K562 (cell line): ENCODE measurements at regions not wholly inside any gene's neighbourhood (a gene's known extent, or its start where the extent isn't known, plus 50 kb on each side); places are given as distances from the start of the nearest gene placed in this dataset.

Source experiments
- ATAC-seq: fragments of 200-7000 bp; cut with Tn5 transposase; 3 replicates; pipeline ENCODE4 v1.9.1; 2020; ENCODE audit warnings: moderate library complexity
- BruUV-seq: library from RNA; stranded (reverse); fragments of 400-500 nt; replicated peaks from 2 replicates; lab custom pipeline; 2021; lab: Mats Ljungman, UMichigan
- CTCF ChIA-PET: fragments of 300-600 bp; formaldehyde crosslinking; extraction: SDS; loops from one replicate; lab custom pipeline; 2021; ENCODE audit warnings: low intra/inter-chr PET ratio; lab: Yijun Ruan, JAX
- POLR2A ChIA-PET: fragments of 300-600, 350-650 bp; sonication (Branson Sonifier 250); formaldehyde crosslinking; extraction: SDS; loops from one replicate; lab custom pipeline; 2021; ENCODE audit warnings: antibody characterized with exemption, inconsistent platforms; lab: Yijun Ruan, JAX
- DNase-seq, 4 experiments: peaks; one replicate each; pipeline versions ENCODE4 v3.0.0 to v3.0.0-alpha.2; 2011 to 2018; ENCODE audit warnings: low spot score in 3 of 4, mixed read lengths in 3 of 4; ENCODE audit errors: extremely low read depth in 1 of 4
- FAIRE-seq: peaks from 2 replicates; lab custom pipeline; 2011; peaks lifted over from hg19 to GRCh38; lab: Jason Lieb, UNC
- H2AFZ ChIP-seq: 2 replicates; pipeline ENCODE4 v1.6.0; 2011; ENCODE audit warnings: low read depth, low read length, control low read depth, inconsistent platforms
- H3K27ac ChIP-seq: fragments of 200-600 bp; 3 replicates; pipeline ENCODE4 v1.8.0; 2011; ENCODE audit warnings: low read depth, mild to moderate bottlenecking, control low read depth, inconsistent platforms, low read length, moderate library complexity, mixed read lengths; ENCODE audit errors: extremely low read depth
- H3K27me3 ChIP-seq, 2 experiments: fragments of 300-600 bp in 1 of 2; 2 replicates in 1 of 2; 3 replicates in 1 of 2; pipeline versions ENCODE4 v1.6.0 to v1.8.0; 2011; ENCODE audit warnings: inconsistent platforms in 2 of 2, low read length in 2 of 2, mild to moderate bottlenecking in 1 of 2, mixed read lengths in 1 of 2, moderate library complexity in 1 of 2; ENCODE audit not compliant: control insufficient read depth in 2 of 2, insufficient read depth in 2 of 2
- H3K36me3 ChIP-seq: fragments of 300-600 bp; 3 replicates; pipeline ENCODE4 v1.8.0; 2011; ENCODE audit warnings: mild to moderate bottlenecking, low read length, inconsistent platforms; ENCODE audit not compliant: control insufficient read depth, insufficient read depth
- H3K4me1 ChIP-seq, 2 experiments: fragments of 200-600 bp in 1 of 2; replicated peaks in 1 of 2; 2 replicates in 1 of 2; 3 replicates in 1 of 2; pipeline versions ENCODE4 v1.5.1 to v1.8.0; 2011; ENCODE audit warnings: inconsistent platforms in 2 of 2, low read length in 2 of 2, mild to moderate bottlenecking in 1 of 2, mixed read lengths in 1 of 2, moderate library complexity in 1 of 2; ENCODE audit not compliant: control insufficient read depth in 2 of 2, insufficient read depth in 2 of 2
- H3K4me2 ChIP-seq: 2 replicates; pipeline ENCODE4 v1.6.1; 2011; ENCODE audit warnings: low read length, control low read depth, inconsistent platforms, mixed read lengths; ENCODE audit not compliant: insufficient read depth
- H3K4me3 ChIP-seq: fragments of 200-600 bp; sonication (generic), shearing (Covaris generic); 2 replicates; pipeline ENCODE4 v1.5.1; 2016; ENCODE audit warnings: control low read depth, inconsistent platforms
- H3K79me2 ChIP-seq: fragments of 200-600 bp; 3 replicates; pipeline ENCODE4 v1.8.0; 2011; ENCODE audit warnings: low read length, inconsistent platforms; ENCODE audit not compliant: control insufficient read depth, insufficient read depth
- H3K9ac ChIP-seq, 2 experiments: 2 replicates each; pipeline versions ENCODE4 v1.6.0 to v1.6.1; 2011; ENCODE audit warnings: low read depth in 2 of 2, low read length in 2 of 2, control low read depth in 1 of 2, inconsistent platforms in 1 of 2, mild to moderate bottlenecking in 1 of 2, mixed read lengths in 1 of 2; ENCODE audit not compliant: insufficient read depth in 1 of 2
- H3K9me1 ChIP-seq: one replicate; pipeline ENCODE4 v1.6.0; 2011; ENCODE audit warnings: inconsistent platforms, mild to moderate bottlenecking, low read length, moderate library complexity; ENCODE audit not compliant: control insufficient read depth, insufficient read depth
- H3K9me3 ChIP-seq: replicated peaks from 2 replicates; pipeline ENCODE4 v1.5.1; 2011; ENCODE audit warnings: low read depth, low read length, inconsistent platforms; ENCODE audit not compliant: control insufficient read depth, insufficient read depth
- H4K20me1 ChIP-seq: replicated peaks from 2 replicates; pipeline ENCODE4 v1.6.1; 2011; ENCODE audit warnings: low read length, inconsistent platforms, mixed read lengths; ENCODE audit not compliant: control insufficient read depth, insufficient read depth
- CREB5 ChIP-seq: fragments of 250-450 bp; sonication (Bioruptor Pico); IDR thresholded peaks from 2 replicates; pipeline ENCODE4 v1.5.0; 2020; ENCODE audit warnings: mild to moderate bottlenecking
- ELK3 ChIP-seq: fragments of 450-650 bp; formaldehyde crosslinking; IDR thresholded peaks from 2 replicates; pipeline ENCODE4 v1.4.0; 2020; ENCODE audit warnings: mild to moderate bottlenecking
- GABPB1 ChIP-seq: sonication (generic); formaldehyde crosslinking; IDR thresholded peaks from 2 replicates; pipeline ENCODE4 v1.8.0; 2022; ENCODE audit warnings: mild to moderate bottlenecking, missing genetic modification reagents
- GATA2 ChIP-seq: sonication (generic); formaldehyde crosslinking; IDR thresholded peaks from 2 replicates; pipeline ENCODE4 v1.4.0; 2020; ENCODE audit warnings: mild to moderate bottlenecking, missing genetic modification reagents
- HMGN3 ChIP-seq: IDR thresholded peaks from 2 replicates; pipeline ENCODE4 v1.6.1; 2011; ENCODE audit warnings: borderline replicate concordance, low read depth, mild to moderate bottlenecking, mixed read lengths, low read length; ENCODE audit not compliant: insufficient read length; ENCODE audit errors: extremely low read depth
- HMGXB4 ChIP-seq: sonication (generic); formaldehyde crosslinking; IDR thresholded peaks from 2 replicates; pipeline ENCODE4 v1.8.1; 2023; ENCODE audit warnings: mild to moderate bottlenecking, missing genetic modification reagents
- MAFF ChIP-seq: IDR thresholded peaks from 2 replicates; pipeline ENCODE4 v1.6.1; 2012; ENCODE audit warnings: low read length, improper control_type of control experiment
- RBM14 ChIP-seq: fragments of 200-400 bp; formaldehyde crosslinking; IDR thresholded peaks from 2 replicates; pipeline ENCODE4 v1.6.1; 2018; ENCODE audit warnings: low read depth, mild to moderate bottlenecking, low read length, moderate library complexity, borderline replicate concordance; ENCODE audit not compliant: insufficient read depth
- ZNF124 ChIP-seq: sonication (generic); formaldehyde crosslinking; IDR thresholded peaks from 2 replicates; pipeline ENCODE4 v1.8.1; 2022; ENCODE audit warnings: missing genetic modification reagents
- WGBS: fragments of 100-300 bp; shearing (Covaris generic); methylation state at CpG from one replicate; pipeline ENCODE4 v1.1.6; 2016; ENCODE audit warnings: low coverage, mixed read lengths; ENCODE audit not compliant: insufficient coverage; ENCODE audit errors: missing lambda C conversion rate; 5-methylcytosine and 5-hydroxymethylcytosine counted together
- in situ Hi-C: fragments of 300-500 bp; cut with MboI; formaldehyde crosslinking; loops from 4 replicates; pipeline ENCODE4 v1.15.0; 2018; ENCODE audit warnings: inconsistent platforms, mixed read lengths
- intact Hi-C: fragments of 100-400 bp; cut with micrococcal nuclease; formaldehyde crosslinking; loops from 2 replicates; pipeline ENCODE4 v1.14.2; 2022
- TF ChIP-seq, protein P1 (sequence below): sonication (generic); formaldehyde crosslinking; IDR thresholded peaks from 2 replicates; pipeline ENCODE4 v1.8.0; 2022; ENCODE audit warnings: mild to moderate bottlenecking, missing genetic modification reagents
- TF ChIP-seq, protein P2 (sequence below): fragments of 250-450 bp; sonication (Bioruptor Pico); IDR thresholded peaks from 2 replicates; pipeline ENCODE4 v1.5.0; 2021; ENCODE audit warnings: mild to moderate bottlenecking, borderline replicate concordance

GRCh38 chr14:76304536-76305267 is 71.2 kb upstream of the ESRRB start:
- CTCF ChIA-PET, result no interaction called here
- Histone ChIP-seq H3K4me2 (no peak overlapping the region), H3K27ac (no peak overlapping the region), H3K9me3 (no peaks in the 10 kb centered on the region), H3K36me3 (peaks cover 17% of the 10 kb centered on the region; the same call in 2 of the 3 replicates), H3K4me1 (no peaks in the 10 kb centered on the region), H3K79me2 (no peaks in the 10 kb centered on the region), H3K9me1 (no peaks in the 10 kb centered on the region), H3K4me3 (no peak overlapping the region), H4K20me1 (no peaks in the 10 kb centered on the region; the same call in 1 of the 2 replicates), H2AFZ (no peak overlapping the region), H3K27me3 (no peaks in the 10 kb centered on the region), H3K9ac (no peak overlapping the region)
- in situ Hi-C loops (no loop called here), intact Hi-C loops (no loop called here)
- POLR2A ChIA-PET, result no interaction called here
- TF ChIP-seq, protein P1, sequence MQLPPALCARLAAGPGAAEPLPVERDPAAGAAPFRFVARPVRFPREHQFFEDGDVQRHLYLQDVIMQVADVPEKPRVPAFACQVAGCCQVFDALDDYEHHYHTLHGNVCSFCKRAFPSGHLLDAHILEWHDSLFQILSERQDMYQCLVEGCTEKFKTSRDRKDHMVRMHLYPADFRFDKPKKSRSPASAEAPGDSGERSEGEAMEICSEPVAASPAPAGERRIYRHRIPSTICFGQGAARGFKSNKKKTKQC (CRISPR knock-in tag), result no peak
- TF ChIP-seq, protein P2, sequence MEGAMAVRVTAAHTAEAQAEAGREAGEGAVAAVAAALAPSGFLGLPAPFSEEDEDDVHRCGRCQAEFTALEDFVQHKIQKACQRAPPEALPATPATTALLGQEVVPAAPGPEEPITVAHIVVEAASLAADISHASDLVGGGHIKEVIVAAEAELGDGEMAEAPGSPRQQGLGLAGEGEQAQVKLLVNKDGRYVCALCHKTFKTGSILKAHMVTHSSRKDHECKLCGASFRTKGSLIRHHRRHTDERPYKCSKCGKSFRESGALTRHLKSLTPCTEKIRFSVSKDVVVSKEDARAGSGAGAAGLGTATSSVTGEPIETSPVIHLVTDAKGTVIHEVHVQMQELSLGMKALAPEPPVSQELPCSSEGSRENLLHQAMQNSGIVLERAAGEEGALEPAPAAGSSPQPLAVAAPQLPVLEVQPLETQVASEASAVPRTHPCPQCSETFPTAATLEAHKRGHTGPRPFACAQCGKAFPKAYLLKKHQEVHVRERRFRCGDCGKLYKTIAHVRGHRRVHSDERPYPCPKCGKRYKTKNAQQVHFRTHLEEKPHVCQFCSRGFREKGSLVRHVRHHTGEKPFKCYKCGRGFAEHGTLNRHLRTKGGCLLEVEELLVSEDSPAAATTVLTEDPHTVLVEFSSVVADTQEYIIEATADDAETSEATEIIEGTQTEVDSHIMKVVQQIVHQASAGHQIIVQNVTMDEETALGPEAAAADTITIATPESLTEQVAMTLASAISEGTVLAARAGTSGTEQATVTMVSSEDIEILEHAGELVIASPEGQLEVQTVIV (CRISPR knock-in tag), result no peak
- TF ChIP-seq GABPB1 (CRISPR knock-in tag) (no peak), ZNF124 (CRISPR knock-in tag) (no peak), HMGXB4 (no peak), RBM14 (no peak), MAFF (no peak), CREB5 (CRISPR knock-in tag) (no peak), HMGN3 (no peak), GATA2 (CRISPR knock-in tag) (no peak), ELK3 (CRISPR knock-in tag) (no peak)
- ATAC-seq (no peak), FAIRE-seq (no peak), DNase-seq (no peak)
- WGBS, result 78% methylated on average over 5 of the region's 7 CpGs
- no TSS peak for BruUV-seq
